ENCODE measurements at regions not wholly inside any gene's neighbourhood (a gene's known extent, or its start where the extent isn't known, plus 50 kb on each side); places are given as distances from the start of the nearest gene placed in this dataset.
A peak's percentile ranks its signal among the peaks of the same experiment; 100 is the strongest.
"Not testable (repeated sequence)": the region's sequence is repeated elsewhere in the genome, so short reads cannot be mapped to it uniquely, and the experiment has no call there.

- DNase-seq: no peak
Observed at GRCh38 chr7:96558530-96558929, 151.1 kb downstream of the SEM1 start.

DNA sequence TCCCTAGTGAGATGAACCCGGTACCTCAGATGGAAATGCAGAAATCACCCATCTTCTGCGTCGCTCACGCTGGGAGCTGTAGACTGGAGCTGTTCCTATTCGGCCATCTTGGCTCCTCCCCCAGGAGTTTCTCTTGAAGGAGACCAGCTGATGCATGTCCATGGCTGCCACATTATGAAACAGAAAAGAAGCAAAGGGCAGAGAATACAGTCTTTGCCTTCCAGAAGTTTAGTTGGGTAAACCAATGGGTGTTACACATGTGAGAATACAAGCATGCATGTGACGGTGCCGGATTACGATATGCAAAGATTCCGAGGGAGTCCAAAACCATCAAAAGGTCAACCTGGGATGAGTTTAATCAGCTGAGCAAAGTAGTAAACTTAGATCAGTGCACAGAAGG is 151.6 kb downstream of the SEM1 start:
- no peak for DNase-seq

- not testable (repeated sequence) for DNase-seq
Observed at GRCh38 chr7:96557598-96557997, 152.0 kb downstream of the SEM1 start.

GRCh38 chr7:96548664-96549063 is 161.0 kb downstream of the SEM1 start:
- no peak for DNase-seq

- DNase-seq: no peak
Observed at GRCh38 chr7:96547371-96547811, 162.3 kb downstream of the SEM1 start.

DNA sequence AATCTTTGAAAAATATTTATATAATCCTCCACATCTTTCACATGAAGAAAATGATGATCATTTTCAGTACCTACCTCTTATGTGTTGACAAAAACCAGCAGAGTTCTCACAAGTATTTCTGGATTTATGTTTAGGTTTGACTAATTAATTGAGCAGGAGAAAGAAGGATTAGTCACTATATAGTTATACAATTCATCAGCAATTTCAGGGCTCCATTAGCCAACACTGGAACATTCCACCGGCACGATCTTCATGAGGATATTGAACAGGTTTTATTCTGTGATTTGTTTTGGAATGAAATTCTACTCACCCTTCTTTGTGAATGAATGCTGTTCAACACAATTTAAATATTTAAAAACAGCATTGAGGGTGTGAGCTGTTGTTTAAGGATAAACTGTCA is 163.2 kb downstream of the SEM1 start:
- no peak for DNase-seq

GRCh38 chr7:96539471-96539870 is 170.2 kb downstream of the SEM1 start:
- no peak for DNase-seq

- DNase-seq: no peak
Observed at GRCh38 chr7:96538632-96539031, 171.0 kb downstream of the SEM1 start.

DNA sequence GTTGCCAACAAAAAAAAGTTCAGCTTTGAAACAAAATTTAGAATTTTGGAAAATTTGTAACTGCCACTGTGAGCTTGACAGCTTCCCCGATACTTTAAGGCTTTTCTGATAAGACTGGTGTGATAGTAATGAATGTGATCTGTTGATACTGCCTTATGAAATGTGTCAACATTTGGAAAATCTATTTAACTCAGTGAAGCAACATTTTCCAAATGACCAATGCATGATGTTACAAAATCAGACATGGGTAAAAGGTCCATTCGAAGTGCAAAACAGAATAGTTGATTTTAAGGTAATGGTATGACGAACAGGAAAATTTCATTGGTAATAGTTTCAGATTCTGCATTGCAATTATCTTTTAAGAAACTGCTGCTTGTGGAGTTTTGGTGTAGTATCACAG is 175.4 kb downstream of the SEM1 start:
- no peak for DNase-seq

DNA sequence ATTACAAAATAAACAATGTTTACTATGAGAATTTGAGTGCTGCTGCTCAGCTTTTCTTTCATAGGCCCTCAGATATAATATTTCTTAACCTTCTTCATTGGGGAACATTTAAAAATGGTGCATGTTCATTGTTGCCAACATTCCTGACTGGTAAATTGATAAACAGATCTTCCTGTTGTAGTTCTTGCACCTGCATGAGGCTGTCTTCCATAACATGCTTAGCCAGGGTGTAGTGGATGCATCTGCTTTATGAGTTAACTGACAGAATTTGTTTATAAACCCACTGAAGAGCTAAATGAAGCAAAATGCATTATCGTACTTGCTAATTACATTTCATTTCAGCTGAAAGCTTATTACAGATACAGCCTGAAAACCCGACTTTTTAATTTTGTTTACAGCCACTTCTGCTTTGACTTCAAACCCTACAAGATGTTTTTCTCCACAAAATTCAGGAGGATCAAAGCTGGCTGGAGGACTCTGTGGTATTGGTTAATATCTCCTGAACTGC is 177.2 kb downstream of the SEM1 start:
- no peak for DNase-seq

- no peak for DNase-seq
Observed at GRCh38 chr7:96531331-96531730, 178.3 kb downstream of the SEM1 start.

GRCh38 chr7:96530786-96531185 is 178.9 kb downstream of the SEM1 start:
- DNase-seq: no peak

DNA sequence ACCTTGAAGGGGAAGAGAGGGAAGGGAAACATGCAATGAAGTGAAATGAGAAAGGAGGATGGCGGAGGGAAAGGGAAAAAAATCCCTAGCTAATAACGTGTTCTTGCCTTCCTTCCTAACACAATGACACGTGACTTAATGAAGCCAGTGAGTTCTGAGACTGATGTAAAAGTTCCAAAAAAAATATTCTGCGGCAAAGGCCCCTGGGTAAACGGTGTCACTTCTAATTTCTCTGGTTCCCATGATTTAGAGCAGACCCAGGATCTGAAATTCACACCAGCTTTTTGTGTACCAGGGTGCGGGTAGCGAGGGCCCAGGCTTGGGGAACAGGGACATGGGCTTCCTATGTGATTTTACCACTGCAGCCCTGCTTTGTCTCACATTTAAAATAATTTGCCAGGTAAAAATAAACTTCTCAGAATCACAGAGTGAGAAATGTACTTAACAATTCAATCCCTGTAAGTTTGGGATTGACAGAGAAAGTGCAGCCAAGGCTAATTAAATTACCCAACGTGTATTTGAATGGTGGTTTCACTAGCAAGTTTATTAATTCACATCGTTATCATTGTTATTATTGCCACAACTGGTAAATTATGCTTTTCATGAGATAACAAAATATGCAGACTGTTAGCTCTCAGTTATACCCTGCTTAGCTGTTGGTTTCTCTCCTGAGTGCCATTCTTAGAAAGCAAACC is 182.4 kb downstream of the SEM1 start:
- DNase-seq: no peak

DNA sequence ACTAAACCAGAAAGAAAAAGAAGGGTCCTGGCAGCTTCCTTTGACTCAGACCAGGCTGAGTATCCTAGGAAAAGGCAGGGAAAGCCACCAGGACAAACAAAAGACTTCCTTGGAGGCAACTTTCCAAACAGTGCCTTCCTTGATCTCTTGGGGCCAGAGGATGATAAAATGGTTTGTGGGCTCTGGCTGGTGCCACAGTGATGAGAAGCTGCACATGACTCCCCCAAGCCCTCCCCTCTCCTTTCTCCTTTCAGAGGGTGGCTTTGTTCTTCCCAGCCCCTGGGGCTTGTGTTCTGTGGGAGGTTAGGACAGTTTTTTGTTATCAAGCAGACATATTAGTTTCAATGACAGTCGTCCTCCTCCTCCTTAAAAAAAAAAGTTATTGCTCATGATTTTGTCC is 183.2 kb downstream of the SEM1 start:
- DNase-seq: no peak

DNA sequence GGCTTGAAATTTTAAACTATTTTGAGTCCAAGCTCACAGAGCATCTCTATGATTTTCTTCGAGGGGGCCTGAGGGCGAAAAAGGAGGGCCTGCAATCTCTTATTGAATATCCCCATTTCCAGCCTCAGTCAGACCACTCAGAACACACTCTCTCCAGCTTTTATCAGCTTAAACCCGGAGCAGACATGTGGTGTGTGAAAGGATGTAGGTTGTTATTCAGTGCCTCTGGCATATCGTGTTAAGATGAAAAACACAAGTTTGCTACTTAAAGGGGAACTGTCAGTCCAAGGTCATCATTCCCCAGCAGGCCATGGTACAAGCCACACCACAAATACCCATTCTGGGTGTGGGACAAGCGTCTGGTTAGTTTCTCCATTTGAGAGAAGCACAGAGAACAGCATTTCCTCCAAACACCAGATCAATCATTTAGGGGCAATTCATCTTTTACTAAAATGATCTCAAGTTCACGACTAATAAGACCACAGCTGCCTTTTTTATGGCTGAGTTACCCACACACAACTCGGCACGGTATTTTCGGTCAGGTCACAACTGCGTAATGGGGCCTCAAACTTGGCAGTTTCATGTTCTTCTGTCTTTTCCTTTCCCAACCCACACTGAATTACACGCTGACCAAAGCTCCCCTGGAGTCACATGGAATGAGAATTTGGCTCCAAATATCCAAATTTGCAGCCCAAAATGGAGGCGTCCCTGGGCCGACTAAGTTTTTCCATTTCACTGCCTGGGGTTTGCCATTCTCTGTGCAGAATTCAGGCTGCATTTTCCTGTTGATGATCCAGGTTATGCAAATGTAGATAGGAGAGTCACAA is 188.4 kb downstream of the SEM1 start:
- no peak for DNase-seq

DNA sequence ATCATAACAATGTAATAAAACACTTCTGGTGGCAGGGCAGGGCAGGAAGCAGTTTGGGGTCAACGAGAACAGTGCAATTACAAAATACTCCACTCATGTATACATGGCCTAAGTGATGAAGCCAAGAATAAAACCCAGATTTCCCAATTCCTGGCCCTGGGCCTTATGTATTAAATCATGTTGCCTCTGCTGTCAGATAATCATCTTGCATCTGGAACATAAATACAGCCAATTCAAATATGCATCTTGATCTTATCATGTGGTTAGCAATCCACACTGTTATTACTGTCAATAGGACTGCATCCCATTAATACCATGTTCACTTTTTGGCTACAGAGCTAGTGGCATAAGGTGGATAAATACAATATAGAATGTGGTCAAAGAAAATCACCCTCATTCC is 186.5 kb upstream of the SLC25A13 start:
- DNase-seq: no peak

- no peak for DNase-seq
Observed at GRCh38 chr7:96503597-96503996, 181.7 kb upstream of the SLC25A13 start.

DNA sequence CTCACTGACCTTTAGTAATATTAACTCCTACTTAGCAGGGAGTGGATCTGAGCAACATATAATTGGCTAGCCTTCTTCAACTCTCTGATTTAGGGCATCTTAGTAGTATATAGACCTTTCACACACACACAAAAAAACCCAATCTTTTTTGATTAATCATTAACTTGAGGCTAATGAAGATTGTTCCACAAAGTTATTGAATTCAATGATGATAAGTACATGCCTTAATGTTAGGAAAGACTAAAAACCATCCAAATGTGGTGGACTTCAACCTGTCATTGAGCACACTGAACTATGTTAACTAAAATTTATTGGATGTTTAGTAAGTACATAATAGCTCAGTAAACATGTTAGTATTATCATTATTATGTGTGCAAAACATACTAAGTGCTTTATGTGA is 179.4 kb upstream of the SLC25A13 start:
- no peak for DNase-seq

DNA sequence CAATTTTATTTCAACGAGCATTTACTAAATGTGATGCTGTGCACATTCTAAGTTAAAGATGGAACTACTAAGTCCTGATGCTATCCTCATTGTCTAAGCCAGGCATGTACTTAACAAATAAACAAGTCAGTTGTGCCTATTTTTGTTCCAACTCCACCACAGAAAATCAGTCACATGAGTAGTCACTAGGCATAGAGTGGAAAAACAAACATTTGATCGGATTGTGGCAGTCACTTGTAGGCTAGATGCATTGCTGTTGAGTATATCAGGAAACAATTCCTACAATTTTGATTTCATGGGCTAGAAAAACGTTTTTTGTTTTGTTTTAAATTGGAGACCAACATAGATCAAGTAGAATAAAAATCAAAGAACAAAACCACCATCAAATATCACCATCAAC is 177.6 kb upstream of the SLC25A13 start:
- no peak for DNase-seq

DNA sequence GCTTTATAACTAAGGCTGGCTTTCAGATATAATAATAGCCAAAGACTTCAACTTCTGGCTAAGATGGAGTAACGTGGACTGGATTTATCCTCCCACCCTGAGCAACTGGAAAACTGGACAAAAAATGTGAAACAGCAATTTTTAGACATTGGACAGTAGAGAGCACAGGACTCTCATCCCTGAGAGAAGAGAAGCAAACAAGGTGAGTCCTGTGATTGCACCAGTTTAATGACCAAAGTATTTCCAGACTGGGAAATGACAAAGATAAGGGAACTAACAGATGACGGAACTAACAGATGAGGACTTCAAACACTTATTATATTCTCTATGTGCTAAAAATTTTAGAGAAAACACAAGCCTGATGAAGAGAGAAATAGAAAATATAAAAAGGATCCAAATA is 175.7 kb upstream of the SLC25A13 start:
- DNase-seq: no peak

- peak; percentile 83 for DNase-seq
Observed at GRCh38 chr7:96495751-96496216, 173.9 kb upstream of the SLC25A13 start.

DNA sequence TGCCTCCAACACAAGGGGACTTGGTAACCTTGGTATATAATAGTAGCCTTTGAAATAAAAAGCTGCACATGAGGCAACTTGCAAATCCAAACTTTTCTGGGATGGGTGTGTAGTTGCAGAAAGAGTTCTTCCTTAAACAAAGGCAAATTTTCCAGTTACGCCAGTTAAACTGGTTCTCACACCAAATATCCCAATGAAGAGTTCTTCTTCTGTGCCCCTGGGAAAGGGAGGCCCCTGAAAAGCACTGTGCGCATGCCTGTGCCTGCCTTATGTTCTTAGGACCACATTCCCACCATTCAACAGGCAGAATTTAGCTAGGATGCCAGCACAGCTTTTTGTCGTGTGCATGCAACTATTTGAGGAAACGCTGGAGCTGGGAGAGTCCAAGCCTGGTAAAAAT is 164.8 kb upstream of the SLC25A13 start:
- no peak for DNase-seq

DNA sequence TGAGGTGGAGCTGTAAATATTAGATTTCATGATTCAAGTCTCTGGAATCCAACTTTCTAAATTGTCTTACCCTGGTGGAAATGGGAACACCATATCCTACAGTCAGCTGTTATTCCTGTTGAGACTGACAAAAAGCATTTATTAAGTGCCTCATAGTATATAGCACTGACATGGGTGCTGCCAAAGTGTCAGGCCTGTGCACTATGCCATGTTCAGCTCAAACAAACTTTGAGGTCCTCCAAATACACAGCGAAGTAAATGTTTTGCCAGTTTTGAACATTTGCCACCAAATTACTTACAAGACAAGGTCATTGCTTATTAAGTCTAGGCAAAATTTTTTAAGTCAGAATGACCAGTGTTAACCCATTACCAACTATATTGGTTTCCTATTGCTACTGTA is 162.9 kb upstream of the SLC25A13 start:
- no peak for DNase-seq

DNA sequence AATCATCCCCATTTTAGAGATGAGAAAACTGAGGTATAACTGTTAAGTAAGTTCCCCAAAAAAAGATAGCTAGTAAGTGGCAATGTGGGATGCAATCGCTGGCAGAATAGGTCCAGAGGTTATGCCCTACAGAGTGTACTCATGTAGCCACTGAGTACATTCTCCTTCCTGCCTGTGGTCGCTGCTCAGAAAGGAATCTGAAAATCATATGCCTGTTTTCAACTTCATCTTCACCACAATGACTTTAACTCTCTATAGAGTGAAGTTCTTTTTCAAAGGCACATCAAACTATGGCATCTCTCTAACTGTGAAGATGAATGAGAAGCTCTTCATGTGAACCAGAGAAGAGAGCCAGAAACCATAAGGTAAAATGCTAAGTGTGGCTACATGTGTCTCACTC is 162.2 kb upstream of the SLC25A13 start:
- DNase-seq: no peak
